T-helper 17 cell (primary cell): ENCODE measurements at regions not wholly inside any gene's neighbourhood (a gene's known extent, or its start where the extent isn't known, plus 50 kb on each side); places are given as distances from the start of the nearest gene placed in this dataset.
"Not testable (repeated sequence)": the region's sequence is repeated elsewhere in the genome, so short reads cannot be mapped to it uniquely, and the experiment has no call there.

Experiments used
- ATAC-seq: fragments of 150-1000 bp; cut with Tn5 transposase; 2 replicates; pipeline ENCODE4 v1.10.0; 2021; ENCODE audit warnings: mild to moderate bottlenecking, moderate library complexity
- DNase-seq, 3 donors: peaks; one replicate each; pipeline versions ENCODE4 v3.0.0 to v3.0.0-alpha.2; 2020 to 2021
- H3K9me3 ChIP-seq: one replicate; pipeline ENCODE4 v1.7.0; 2013; ENCODE audit warnings: low read length, mild to moderate bottlenecking; ENCODE audit not compliant: control insufficient read depth, poor library complexity, severe bottlenecking
- H3K27ac Mint-ChIP-seq: one replicate; pipeline ENCODE4 v1.8.0; 2022; ENCODE audit warnings: mild to moderate bottlenecking, moderate library complexity, mixed read lengths
- H3K27me3 Mint-ChIP-seq: one replicate; pipeline ENCODE4 v1.8.0; 2022; ENCODE audit warnings: mixed read lengths
- H3K36me3 Mint-ChIP-seq: one replicate; pipeline ENCODE4 v1.8.0; 2022; ENCODE audit warnings: low read depth, mixed read lengths
- H3K4me1 Mint-ChIP-seq: one replicate; pipeline ENCODE4 v1.8.0; 2022; ENCODE audit warnings: mild to moderate bottlenecking, mixed read lengths
- H3K4me3 Mint-ChIP-seq: one replicate; pipeline ENCODE4 v1.8.0; 2022; ENCODE audit warnings: mild to moderate bottlenecking, moderate library complexity, mixed read lengths

- H3K27me3 Mint-ChIP-seq: no peaks in the 10 kb centered on the region
- no peaks in the 10 kb centered on the region for H3K36me3 Mint-ChIP-seq
- no peak overlapping the region for H3K4me3 Mint-ChIP-seq
- H3K9me3 ChIP-seq: no peaks in the 10 kb centered on the region
- DNase-seq (no peak), ATAC-seq (no peak)
- no peaks in the 10 kb centered on the region for H3K4me1 Mint-ChIP-seq
- H3K27ac Mint-ChIP-seq: no peak overlapping the region
These were observed 128.8 kb upstream of the PDE7B start for GRCh38 chr6:135722679-135723078.

GRCh38 chr6:135728589-135728988, 122.9 kb upstream of the PDE7B start:
- ATAC-seq: no peak

GRCh38 chr6:135731116-135731515, 120.4 kb upstream of the PDE7B start:
- no peak for ATAC-seq
- no peak for DNase-seq
- peaks cover 5% of the 10 kb centered on the region for H3K27me3 Mint-ChIP-seq
- no peaks in the 10 kb centered on the region for H3K9me3 ChIP-seq
- no peaks in the 10 kb centered on the region for H3K4me1 Mint-ChIP-seq
- no peaks in the 10 kb centered on the region for H3K36me3 Mint-ChIP-seq
- no peak overlapping the region for H3K4me3 Mint-ChIP-seq
- H3K27ac Mint-ChIP-seq: no peak overlapping the region

More at GRCh38 chr6:135728589-135728988, 122.9 kb upstream of the PDE7B start:
- no peaks in the 10 kb centered on the region for H3K9me3 ChIP-seq
- Mint-ChIP-seq H3K4me1 (no peaks in the 10 kb centered on the region), H3K36me3 (no peaks in the 10 kb centered on the region), H3K27ac (no peak overlapping the region), H3K4me3 (no peak overlapping the region), H3K27me3 (peaks cover 5% of the 10 kb centered on the region)
- no peak for DNase-seq

- H3K27ac Mint-ChIP-seq, DNase-seq, H3K9me3 ChIP-seq, H3K4me3 Mint-ChIP-seq, H3K36me3 Mint-ChIP-seq, H3K4me1 Mint-ChIP-seq, ATAC-seq: not testable (repeated sequence)
- peaks cover 16% of the 10 kb centered on the region for H3K27me3 Mint-ChIP-seq
These were observed 115.2 kb upstream of the PDE7B start for GRCh38 chr6:135736351-135736750.

GRCh38 chr6:135738636-135739035, 112.9 kb upstream of the PDE7B start:
- Mint-ChIP-seq H3K4me1 (no peaks in the 10 kb centered on the region), H3K36me3 (peaks cover 2% of the 10 kb centered on the region), H3K27me3 (peaks cover 11% of the 10 kb centered on the region), H3K4me3 (no peak overlapping the region), H3K27ac (no peak overlapping the region)
- DNase-seq (no peak), ATAC-seq (no peak)
- H3K9me3 ChIP-seq: no peaks in the 10 kb centered on the region

GRCh38 chr6:135739288-135739687, 112.2 kb upstream of the PDE7B start:
- Mint-ChIP-seq H3K4me1 (no peaks in the 10 kb centered on the region), H3K36me3 (peaks cover 2% of the 10 kb centered on the region), H3K4me3 (no peak overlapping the region), H3K27me3 (peaks cover 11% of the 10 kb centered on the region), H3K27ac (no peak overlapping the region)
- ATAC-seq (no peak), DNase-seq (no peak)
- no peaks in the 10 kb centered on the region for H3K9me3 ChIP-seq

GRCh38 chr6:135740580-135740979, 110.9 kb upstream of the PDE7B start:
- ATAC-seq (no peak), DNase-seq (no peak)
- Mint-ChIP-seq H3K4me1 (no peaks in the 10 kb centered on the region), H3K4me3 (no peak overlapping the region), H3K36me3 (peaks cover 2% of the 10 kb centered on the region), H3K27me3 (peaks cover 11% of the 10 kb centered on the region), H3K27ac (no peak overlapping the region)
- no peaks in the 10 kb centered on the region for H3K9me3 ChIP-seq

GRCh38 chr6:135743476-135743875, 108.0 kb upstream of the PDE7B start:
- Mint-ChIP-seq H3K36me3 (no peaks in the 10 kb centered on the region), H3K27ac (no peak overlapping the region), H3K27me3 (peaks cover 18% of the 10 kb centered on the region), H3K4me1 (no peaks in the 10 kb centered on the region), H3K4me3 (no peak overlapping the region)
- DNase-seq (no peak), ATAC-seq (no peak)
- H3K9me3 ChIP-seq: no peaks in the 10 kb centered on the region

- Mint-ChIP-seq H3K36me3 (peaks cover 2% of the 10 kb centered on the region), H3K27me3 (peaks cover 32% of the 10 kb centered on the region), H3K4me1 (no peaks in the 10 kb centered on the region), H3K4me3 (no peak overlapping the region), H3K27ac (no peak overlapping the region)
- H3K9me3 ChIP-seq: no peaks in the 10 kb centered on the region
- ATAC-seq: no peak
- DNase-seq: no peak
These were observed 103.3 kb upstream of the PDE7B start for GRCh38 chr6:135748189-135748588.

- Mint-ChIP-seq H3K27ac (no peak overlapping the region), H3K27me3 (peaks cover 32% of the 10 kb centered on the region), H3K4me3 (no peak overlapping the region), H3K36me3 (peaks cover 2% of the 10 kb centered on the region), H3K4me1 (peaks cover 2% of the 10 kb centered on the region)
- DNase-seq: no peak
- H3K9me3 ChIP-seq: no peaks in the 10 kb centered on the region
- ATAC-seq: no peak
These were observed 101.4 kb upstream of the PDE7B start for GRCh38 chr6:135750081-135750480.

- ATAC-seq (no peak), DNase-seq (no peak)
- peaks cover 2% of the 10 kb centered on the region for H3K4me1 Mint-ChIP-seq
- H3K4me3 Mint-ChIP-seq: no peak overlapping the region
- no peak overlapping the region for H3K27ac Mint-ChIP-seq
- peaks cover 23% of the 10 kb centered on the region for H3K27me3 Mint-ChIP-seq
- H3K36me3 Mint-ChIP-seq: peaks cover 2% of the 10 kb centered on the region
- no peaks in the 10 kb centered on the region for H3K9me3 ChIP-seq
These were observed 98.3 kb upstream of the PDE7B start for GRCh38 chr6:135753196-135753595.

- DNase-seq (no peak), ATAC-seq (no peak)
- no peaks in the 10 kb centered on the region for H3K36me3 Mint-ChIP-seq
- H3K4me1 Mint-ChIP-seq: peaks cover 3% of the 10 kb centered on the region
- no peaks in the 10 kb centered on the region for H3K27me3 Mint-ChIP-seq
- H3K4me3 Mint-ChIP-seq: no peak overlapping the region
- no peak overlapping the region for H3K27ac Mint-ChIP-seq
- H3K9me3 ChIP-seq: no peaks in the 10 kb centered on the region
These were observed 91.7 kb upstream of the PDE7B start for GRCh38 chr6:135759831-135760230.

- ATAC-seq (no peak), DNase-seq (no peak)
- H3K9me3 ChIP-seq: no peaks in the 10 kb centered on the region
- H3K27me3 Mint-ChIP-seq: peaks cover 11% of the 10 kb centered on the region
- H3K36me3 Mint-ChIP-seq: no peaks in the 10 kb centered on the region
- H3K27ac Mint-ChIP-seq: no peak overlapping the region
- H3K4me1 Mint-ChIP-seq: no peaks in the 10 kb centered on the region
- H3K4me3 Mint-ChIP-seq: no peak overlapping the region
These were observed 77.5 kb upstream of the PDE7B start for GRCh38 chr6:135774006-135774405.

- H3K4me1 Mint-ChIP-seq: no peaks in the 10 kb centered on the region
- no peak overlapping the region for H3K4me3 Mint-ChIP-seq
- no peaks in the 10 kb centered on the region for H3K9me3 ChIP-seq
- DNase-seq: no peak
- peaks cover 25% of the 10 kb centered on the region for H3K27me3 Mint-ChIP-seq
- no peak for ATAC-seq
- H3K36me3 Mint-ChIP-seq: no peaks in the 10 kb centered on the region
- no peak overlapping the region for H3K27ac Mint-ChIP-seq
These were observed 72.3 kb upstream of the PDE7B start for GRCh38 chr6:135779213-135779612.

- no peaks in the 10 kb centered on the region for H3K4me1 Mint-ChIP-seq
- H3K27me3 Mint-ChIP-seq: peaks cover 25% of the 10 kb centered on the region
- ATAC-seq: no peak
- H3K36me3 Mint-ChIP-seq: no peaks in the 10 kb centered on the region
- no peak overlapping the region for H3K27ac Mint-ChIP-seq
- H3K4me3 Mint-ChIP-seq: no peak overlapping the region
- no peaks in the 10 kb centered on the region for H3K9me3 ChIP-seq
- DNase-seq: no peak
These were observed 71.2 kb upstream of the PDE7B start for GRCh38 chr6:135780326-135780725.
